SK-N-SH (cell line): ENCODE measurements at regions not wholly inside any gene's neighbourhood (a gene's known extent, or its start where the extent isn't known, plus 50 kb on each side); places are given as distances from the start of the nearest gene placed in this dataset.

ENCODE experiments used
- CTCF ChIA-PET: fragments of 300-600, 350-600 bp; formaldehyde crosslinking; extraction: SDS; loops from one replicate; lab custom pipeline; 2021; lab: Yijun Ruan, JAX
- POLR2A ChIA-PET: fragments of 350-600 bp; sonication (Branson Sonifier 250); formaldehyde crosslinking; extraction: SDS; loops from one replicate; lab custom pipeline; 2020; ENCODE audit warnings: antibody characterized with exemption, inconsistent platforms; lab: Yijun Ruan, JAX
- DNase-seq: peaks from one replicate; pipeline ENCODE4 v3.0.0; 2012
- H2AFZ ChIP-seq: fragments of 200-600 bp; sonication (generic); 2 replicates; pipeline ENCODE4 v1.8.1; 2016; ENCODE audit warnings: antibody characterized with exemption, mild to moderate bottlenecking, low read depth
- H3F3A ChIP-seq: fragments of 200-600 bp; sonication (generic); replicated peaks from 2 replicates; pipeline ENCODE3; 2016; ENCODE audit warnings: antibody characterized with exemption, mild to moderate bottlenecking; ENCODE audit not compliant: insufficient read depth
- H3K27ac ChIP-seq, 2 experiments: fragments of 200-500 bp in 1 of 2; fragments of 200-600 bp in 1 of 2; sonication (Bioruptor generic) in 1 of 2; sonication (generic), shearing (Covaris generic) in 1 of 2; 2 replicates each; pipeline versions ENCODE4 v1.5.1 to v1.6.1; 2014 to 2016; ENCODE audit warnings: low read depth in 2 of 2, inconsistent platforms in 1 of 2, low read length in 1 of 2, mild to moderate bottlenecking in 1 of 2, mixed read lengths in 1 of 2
- H3K27me3 ChIP-seq: fragments of 200-600 bp; sonication (generic), shearing (Covaris generic); 2 replicates; pipeline ENCODE4 v1.6.1; 2016; ENCODE audit warnings: mixed run types; ENCODE audit not compliant: insufficient read depth
- H3K36me3 ChIP-seq, 2 experiments: fragments of 200-500 bp in 1 of 2; fragments of 200-600 bp in 1 of 2; sonication (Bioruptor generic) in 1 of 2; sonication (generic) in 1 of 2; replicated peaks in 1 of 2; 2 replicates each; pipeline versions ENCODE3 to v1.5.1; 2014 to 2016; ENCODE audit warnings: low read length in 1 of 2, mild to moderate bottlenecking in 1 of 2; ENCODE audit not compliant: insufficient read depth in 2 of 2, control insufficient read depth in 1 of 2
- H3K4me1 ChIP-seq, 2 experiments: fragments of 200-500 bp in 1 of 2; fragments of 200-600 bp in 1 of 2; sonication (Bioruptor generic) in 1 of 2; sonication (generic), shearing (Covaris generic) in 1 of 2; 2 replicates each; pipeline versions ENCODE4 v1.5.1 to v1.6.1; 2014 to 2016; ENCODE audit warnings: low read depth in 1 of 2, low read length in 1 of 2, mixed run types in 1 of 2; ENCODE audit not compliant: insufficient read depth in 2 of 2, control insufficient read depth in 1 of 2
- H3K4me2 ChIP-seq: fragments of 200-600 bp; sonication (generic), shearing (Covaris generic); 2 replicates; pipeline ENCODE4 v1.6.1; 2017; ENCODE audit warnings: mixed run types
- H3K4me3 ChIP-seq, 2 experiments: fragments of 200-500 bp in 1 of 2; fragments of 200-600 bp in 1 of 2; sonication (Bioruptor generic) in 1 of 2; sonication (generic), shearing (Covaris generic) in 1 of 2; 2 replicates each; pipeline versions ENCODE4 v1.5.1 to v1.8.1; 2014 to 2016; ENCODE audit warnings: low read depth in 2 of 2, inconsistent platforms in 1 of 2, low read length in 1 of 2, mild to moderate bottlenecking in 1 of 2, mixed read lengths in 1 of 2, moderate library complexity in 1 of 2
- H3K79me2 ChIP-seq: fragments of 200-600 bp; sonication (generic); 2 replicates; pipeline ENCODE4 v1.8.1; 2017; ENCODE audit warnings: mild to moderate bottlenecking; ENCODE audit not compliant: insufficient read depth
- H3K9ac ChIP-seq: fragments of 200-600 bp; sonication (generic); 2 replicates; pipeline ENCODE4 v1.6.1; 2017; ENCODE audit warnings: mixed run types
- H3K9me2 ChIP-seq: fragments of 200-600 bp; sonication (generic); 2 replicates; pipeline ENCODE4 v1.6.1; 2017; ENCODE audit warnings: mixed run types
- H3K9me3 ChIP-seq: fragments of 200-600 bp; sonication (generic); 2 replicates; pipeline ENCODE4 v1.6.1; 2017; ENCODE audit warnings: mixed run types, mild to moderate bottlenecking, moderate library complexity
- H4K20me1 ChIP-seq: fragments of 200-600 bp; sonication (generic); 2 replicates; pipeline ENCODE4 v1.6.1; 2017; ENCODE audit warnings: mild to moderate bottlenecking, mixed run types; ENCODE audit not compliant: insufficient read depth
- CHD2 ChIP-seq: fragments of 150-350 bp; IDR thresholded peaks from 2 replicates; pipeline ENCODE4 v1.6.1; 2018; ENCODE audit warnings: low read length; ENCODE audit not compliant: partially characterized antibody
- ELF1 ChIP-seq: IDR thresholded peaks from 2 replicates; pipeline ENCODE4 v1.4.0; 2012
- EP300 ChIP-seq, 2 experiments: IDR thresholded peaks; 2 replicates each; pipeline versions ENCODE4 v1.4.0 to v1.6.1; 2012; ENCODE audit warnings: borderline replicate concordance in 1 of 2, low read depth in 1 of 2, low read length in 1 of 2
- FOXJ3 ChIP-seq: sonication (generic); formaldehyde crosslinking; IDR thresholded peaks from 2 replicates; pipeline ENCODE4 v1.5.1; 2020; ENCODE audit warnings: mild to moderate bottlenecking, missing genetic modification reagents
- GABPA ChIP-seq: IDR thresholded peaks from 2 replicates; pipeline ENCODE4 v1.4.0; 2012; ENCODE audit warnings: low read depth, mild to moderate bottlenecking
- GATA2 ChIP-seq: sonication (generic); formaldehyde crosslinking; IDR thresholded peaks from 2 replicates; pipeline ENCODE4 v1.5.0; 2020; ENCODE audit warnings: mild to moderate bottlenecking, missing genetic modification reagents
- RAD21 ChIP-seq: IDR thresholded peaks from 2 replicates; pipeline ENCODE4 v1.6.1; 2012; ENCODE audit warnings: mild to moderate bottlenecking, low read length
- RXRA ChIP-seq: IDR thresholded peaks from 2 replicates; pipeline ENCODE4 v1.4.0; 2012; ENCODE audit warnings: low read depth, mild to moderate bottlenecking, borderline replicate concordance
- SIN3A ChIP-seq: IDR thresholded peaks from 2 replicates; pipeline ENCODE4 v1.6.1; 2012; ENCODE audit warnings: low read depth, mild to moderate bottlenecking, low read length, moderate library complexity, borderline replicate concordance
- SMC3 ChIP-seq: IDR thresholded peaks from 2 replicates; pipeline ENCODE4 v1.6.1; 2012; ENCODE audit warnings: low read depth, low read length, improper control_type of control experiment
- TCF12 ChIP-seq: IDR thresholded peaks from 2 replicates; pipeline ENCODE4 v1.4.0; 2012
- TEAD4 ChIP-seq: IDR thresholded peaks from 2 replicates; pipeline ENCODE4 v1.4.0; 2012; ENCODE audit warnings: mild to moderate bottlenecking, borderline replicate concordance; ENCODE audit not compliant: insufficient read depth
- USF1 ChIP-seq: IDR thresholded peaks from 2 replicates; pipeline ENCODE4 v1.4.0; 2012; ENCODE audit warnings: low read depth, borderline replicate concordance
- WGBS: methylation state at CpG from one replicate; pipeline ENCODE4 v1.1.6; 2017; ENCODE audit warnings: low lambda C conversion rate; 5-methylcytosine and 5-hydroxymethylcytosine counted together
- TF ChIP-seq, protein P1 (sequence below): fragments of 200-600 bp; sonication (generic); IDR thresholded peaks from 2 replicates; pipeline ENCODE4 v1.6.1; 2017; ENCODE audit warnings: antibody characterized with exemption, mild to moderate bottlenecking, moderate library complexity

DNA sequence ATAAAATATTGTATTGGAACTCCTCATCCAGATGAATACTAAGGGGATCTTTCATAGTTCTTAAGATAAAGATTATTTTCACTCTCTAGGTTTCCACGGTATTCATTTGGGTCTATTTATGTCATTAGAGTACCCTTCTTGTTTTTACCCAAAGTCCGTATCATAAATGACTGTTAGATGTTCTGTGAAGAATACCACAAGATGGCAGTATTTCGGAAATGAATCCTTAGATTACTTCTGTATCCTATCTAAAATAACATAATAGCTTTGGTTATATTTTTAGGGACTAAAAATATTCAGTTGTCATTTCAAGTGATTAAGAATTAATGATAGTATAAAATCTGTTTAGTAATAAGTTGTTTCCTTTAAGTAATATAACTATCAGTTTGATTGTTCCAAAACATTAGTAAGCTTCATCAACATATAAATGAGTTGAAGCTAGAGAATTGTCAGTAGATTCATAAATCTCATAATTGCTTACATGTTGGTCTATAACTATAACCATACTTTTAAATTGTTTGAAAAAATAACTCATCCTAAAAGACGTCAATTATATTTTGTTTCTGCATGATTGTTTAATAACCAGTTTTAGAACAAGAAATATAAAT, 337.5 kb upstream of the KCND2 start:
- no peak overlapping the region for H3K9ac ChIP-seq
- no peaks in the 10 kb centered on the region for H3K9me3 ChIP-seq
- no peak overlapping the region for H3K27ac ChIP-seq
- 2% methylated on average over 4 of the region's 4 CpGs for WGBS
- peak; percentile 12 for DNase-seq
- H3K27me3 ChIP-seq = no peaks in the 10 kb centered on the region
- H3K36me3 ChIP-seq = no peaks in the 10 kb centered on the region
- POLR2A ChIA-PET = no interaction called here
- no peaks in the 10 kb centered on the region for H3K79me2 ChIP-seq
- H3F3A ChIP-seq = no peaks in the 10 kb centered on the region
- H3K4me1 ChIP-seq = no peaks in the 10 kb centered on the region
- no peak overlapping the region for H2AFZ ChIP-seq
- H3K4me3 ChIP-seq = no peak overlapping the region
- no peak overlapping the region for H3K4me2 ChIP-seq
- 0 out of 2 replicates have a peak, but pooled peaks cover 4% of the 10 kb centered on the region for H3K9me2 ChIP-seq
- TF ChIP-seq TCF12 (no peak), RAD21 (peak; percentile 53), SMC3 (peak; percentile 48), RXRA (no peak)
- TF ChIP-seq, protein P1, sequence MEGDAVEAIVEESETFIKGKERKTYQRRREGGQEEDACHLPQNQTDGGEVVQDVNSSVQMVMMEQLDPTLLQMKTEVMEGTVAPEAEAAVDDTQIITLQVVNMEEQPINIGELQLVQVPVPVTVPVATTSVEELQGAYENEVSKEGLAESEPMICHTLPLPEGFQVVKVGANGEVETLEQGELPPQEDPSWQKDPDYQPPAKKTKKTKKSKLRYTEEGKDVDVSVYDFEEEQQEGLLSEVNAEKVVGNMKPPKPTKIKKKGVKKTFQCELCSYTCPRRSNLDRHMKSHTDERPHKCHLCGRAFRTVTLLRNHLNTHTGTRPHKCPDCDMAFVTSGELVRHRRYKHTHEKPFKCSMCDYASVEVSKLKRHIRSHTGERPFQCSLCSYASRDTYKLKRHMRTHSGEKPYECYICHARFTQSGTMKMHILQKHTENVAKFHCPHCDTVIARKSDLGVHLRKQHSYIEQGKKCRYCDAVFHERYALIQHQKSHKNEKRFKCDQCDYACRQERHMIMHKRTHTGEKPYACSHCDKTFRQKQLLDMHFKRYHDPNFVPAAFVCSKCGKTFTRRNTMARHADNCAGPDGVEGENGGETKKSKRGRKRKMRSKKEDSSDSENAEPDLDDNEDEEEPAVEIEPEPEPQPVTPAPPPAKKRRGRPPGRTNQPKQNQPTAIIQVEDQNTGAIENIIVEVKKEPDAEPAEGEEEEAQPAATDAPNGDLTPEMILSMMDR = peak; percentile 82
- TF ChIP-seq, all 33 proteins: peak for 3
- CTCF ChIA-PET = interaction anchor here (0.6 to 3.8 kb wide), 28 partner anchors 10 to 804 kb away, joined by 3 to 22 read pairs (median 3); partner anchors contain the start of gene KCND2
- no peaks in the 10 kb centered on the region for H4K20me1 ChIP-seq

- no peak overlapping the region for H3K9ac ChIP-seq
- DNase-seq = no peak
- TF ChIP-seq EP300 (IDR thresholded peaks at IDR 0.05; ENCODE audit: borderline replicate concordance in 1 of 2, low read depth in 1 of 2, low read length in 1 of 2) (no peak), GABPA (no peak), CHD2 (no peak), TEAD4 (no peak), FOXJ3 (CRISPR knock-in tag) (no peak), ELF1 (no peak), SIN3A (no peak), GATA2 (CRISPR knock-in tag) (no peak), USF1 (no peak)
- TF ChIP-seq, all 33 proteins: peak for 0
- no peak overlapping the region for H3K4me2 ChIP-seq
- ChIA-PET POLR2A (no interaction called here), CTCF (interaction anchor here (0.8 to 3.8 kb wide), 6 partner anchors 9 to 789 kb away, joined by 3 to 22 read pairs (median 5); partner anchors contain the start of gene KCND2)
- H4K20me1 ChIP-seq = no peaks in the 10 kb centered on the region
- no peaks in the 10 kb centered on the region for H3K4me1 ChIP-seq
- H3K27ac ChIP-seq = no peak overlapping the region
- no peak overlapping the region for H3K4me3 ChIP-seq
- no peaks in the 10 kb centered on the region for H3F3A ChIP-seq
- H3K36me3 ChIP-seq = no peaks in the 10 kb centered on the region
- H3K27me3 ChIP-seq = peaks cover 10% of the 10 kb centered on the region; the same call in 1 of the 2 replicates
- 0 out of 2 replicates have a peak, but pooled peaks cover 4% of the 10 kb centered on the region for H3K9me2 ChIP-seq
- H3K9me3 ChIP-seq = no peaks in the 10 kb centered on the region
- H3K79me2 ChIP-seq = no peaks in the 10 kb centered on the region
- 2% methylated on average over 2 of the region's 2 CpGs for WGBS
- no peak overlapping the region for H2AFZ ChIP-seq
Measured at GRCh38 chr7:119936836-119937235, 336.1 kb upstream of the KCND2 start.
